ENCODE measurements at regions not wholly inside any gene's neighbourhood (a gene's known extent, or its start where the extent isn't known, plus 50 kb on each side); places are given as distances from the start of the nearest gene placed in this dataset.

GRCh38 chr7:125336326-125336725 lies 406.7 kb upstream of the POT1 start:
- no peak overlapping the region for H3K4me3 ChIP-seq (replicated peaks in 1 of 3; ENCODE audit: low read depth in 2 of 3, low read length in 3 of 3)
- Mint-ChIP-seq H3K27ac (no peak overlapping the region), H3K36me3 (no peaks in the 10 kb centered on the region), H3K9me3 (peaks cover 0 to 10% (median 2%) of the 10 kb centered on the region in 7 donors), H3K4me3 (no peak overlapping the region), H3K4me1 (no peaks in the 10 kb centered on the region), H3K27me3 (ENCODE audit: low read depth in 3 of 3) (no peaks in the 10 kb centered on the region)
- no CpG with 5 or more reads among the region's 4 CpGs for WGBS (ENCODE audit: insufficient coverage)
- no peak overlapping the region for H3K4me2 ChIP-seq (replicated peaks; ENCODE audit: extremely low read depth, low read length, poor library complexity, severe bottlenecking)
- H4K20me1 ChIP-seq (ENCODE audit: insufficient read depth, low read length) = no peaks in the 10 kb centered on the region
- H3K79me2 ChIP-seq (ENCODE audit: insufficient read depth, low read length) = no peaks in the 10 kb centered on the region
- no peaks in the 10 kb centered on the region for H3K27me3 ChIP-seq (ENCODE audit: control insufficient read depth in 2 of 2, insufficient read depth in 2 of 2, low read length in 2 of 2)
- DNase-seq = no peak
- H3K4me1 ChIP-seq (ENCODE audit: control insufficient read depth in 1 of 2, insufficient read depth in 2 of 2, low read length in 2 of 2) = no peaks in the 10 kb centered on the region
- no peaks in the 10 kb centered on the region for H3K36me3 ChIP-seq (replicated peaks in 1 of 2; ENCODE audit: control insufficient read depth in 1 of 2, insufficient read depth in 2 of 2, low read length in 2 of 2)
- H3K9me3 ChIP-seq (replicated peaks in 1 of 2; ENCODE audit: control insufficient read depth in 1 of 2, insufficient read depth in 1 of 2, low read length in 2 of 2) = no peaks in the 10 kb centered on the region
- TF ChIP-seq CTCF (IDR thresholded peaks at IDR 0.05) = no peak
- intact Hi-C loops (cut with micrococcal nuclease) = no loop called here
- H3K9ac ChIP-seq (ENCODE audit: insufficient read depth, low read length, poor library complexity, severe bottlenecking) = no peak overlapping the region
- no peak overlapping the region for H2AFZ ChIP-seq (ENCODE audit: insufficient read depth, low read depth, low read length, poor library complexity, severe bottlenecking)
- H3K27ac ChIP-seq (ENCODE audit: low read depth in 1 of 2, low read length in 2 of 2) = no peak overlapping the region

- WGBS (ENCODE audit: insufficient coverage) = no CpG with 5 or more reads among the region's 6 CpGs
- TF ChIP-seq CTCF (IDR thresholded peaks at IDR 0.05) = no peak
- H3K27ac Mint-ChIP-seq = no peak overlapping the region
Measured at GRCh38 chr7:125326666-125327255, 397.1 kb upstream of the POT1 start.

More at GRCh38 chr7:125326666-125327255, 397.1 kb upstream of the POT1 start:
- Histone ChIP-seq H3K79me2 (ENCODE audit: insufficient read depth, low read length) (no peaks in the 10 kb centered on the region), H3K4me2 (replicated peaks; ENCODE audit: extremely low read depth, low read length, poor library complexity, severe bottlenecking) (no peak overlapping the region), H3K36me3 (replicated peaks in 1 of 2; ENCODE audit: control insufficient read depth in 1 of 2, insufficient read depth in 2 of 2, low read length in 2 of 2) (no peaks in the 10 kb centered on the region), H3K9me3 (replicated peaks in 1 of 2; ENCODE audit: control insufficient read depth in 1 of 2, insufficient read depth in 1 of 2, low read length in 2 of 2) (no peaks in the 10 kb centered on the region), H3K4me3 (replicated peaks in 1 of 3; ENCODE audit: low read depth in 2 of 3, low read length in 3 of 3) (no peak overlapping the region), H3K4me1 (ENCODE audit: control insufficient read depth in 1 of 2, insufficient read depth in 2 of 2, low read length in 2 of 2) (no peaks in the 10 kb centered on the region), H3K9ac (ENCODE audit: insufficient read depth, low read length, poor library complexity, severe bottlenecking) (no peak overlapping the region), H2AFZ (ENCODE audit: insufficient read depth, low read depth, low read length, poor library complexity, severe bottlenecking) (no peak overlapping the region), H3K27ac (ENCODE audit: low read depth in 1 of 2, low read length in 2 of 2) (no peak overlapping the region), H3K27me3 (ENCODE audit: control insufficient read depth in 2 of 2, insufficient read depth in 2 of 2, low read length in 2 of 2) (no peaks in the 10 kb centered on the region), H4K20me1 (ENCODE audit: insufficient read depth, low read length) (no peaks in the 10 kb centered on the region)
- no peak for DNase-seq
- H3K27me3 Mint-ChIP-seq (ENCODE audit: low read depth in 3 of 3) = no peaks in the 10 kb centered on the region
- no peaks in the 10 kb centered on the region for H3K36me3 Mint-ChIP-seq
- peaks cover 0 to 7% (median 2%) of the 10 kb centered on the region in 7 donors for H3K9me3 Mint-ChIP-seq
- intact Hi-C loops (cut with micrococcal nuclease) = no loop called here
- no peak overlapping the region for H3K4me3 Mint-ChIP-seq
- no peaks in the 10 kb centered on the region for H3K4me1 Mint-ChIP-seq

Data from CD14-positive monocyte (primary cell).